Fibroblast of lung (primary cell): ENCODE measurements at regions not wholly inside any gene's neighbourhood (a gene's known extent, or its start where the extent isn't known, plus 50 kb on each side); places are given as distances from the start of the nearest gene placed in this dataset.

Experiments used
- DNase-seq, 2 donors: peaks; one replicate each; pipeline versions ENCODE4 v3.0.0 to v3.0.0-alpha.2; 2010; ENCODE audit warnings: low read depth in 2 of 2
- H2AFZ ChIP-seq: 2 replicates; pipeline ENCODE4 v1.5.1; 2012; ENCODE audit warnings: low read length, control low read depth, inconsistent platforms
- H3K27ac ChIP-seq: 2 replicates; pipeline ENCODE4 v1.5.1; 2011; ENCODE audit warnings: low read length, control low read depth; ENCODE audit not compliant: insufficient read depth
- H3K27me3 ChIP-seq: 2 replicates; pipeline ENCODE4 v1.5.1; 2011; ENCODE audit warnings: mild to moderate bottlenecking, low read length; ENCODE audit not compliant: control insufficient read depth, insufficient read depth
- H3K36me3 ChIP-seq: 2 replicates; pipeline ENCODE4 v1.5.1; 2011; ENCODE audit warnings: low read length; ENCODE audit not compliant: control insufficient read depth, insufficient read depth
- H3K4me1 ChIP-seq: 2 replicates; pipeline ENCODE4 v1.5.1; 2011; ENCODE audit warnings: low read length; ENCODE audit not compliant: control insufficient read depth, insufficient read depth; ENCODE audit errors: extremely low read depth
- H3K4me2 ChIP-seq: 2 replicates; pipeline ENCODE4 v1.5.1; 2011; ENCODE audit warnings: low read length, control low read depth; ENCODE audit not compliant: insufficient read depth; ENCODE audit errors: extremely low read depth
- H3K4me3 ChIP-seq, 4 experiments: fragments of 200-600 bp in 1 of 4; sonication (generic) in 1 of 4; replicated peaks in 1 of 4; 2 replicates each; pipeline ENCODE4 v1.5.1; 2011 to 2016; ENCODE audit warnings: low read length in 4 of 4, low read depth in 3 of 4, mild to moderate bottlenecking in 3 of 4, control low read depth in 2 of 4, inconsistent platforms in 1 of 4, mixed read lengths in 1 of 4; ENCODE audit not compliant: insufficient read depth in 1 of 4; ENCODE audit errors: control extremely low read depth in 1 of 4
- H3K79me2 ChIP-seq: 2 replicates; pipeline ENCODE4 v1.5.1; 2012; ENCODE audit warnings: mild to moderate bottlenecking, low read length, inconsistent platforms; ENCODE audit not compliant: control insufficient read depth, insufficient read depth
- H3K9ac ChIP-seq: 2 replicates; pipeline ENCODE4 v1.5.1; 2011; ENCODE audit warnings: mild to moderate bottlenecking, low read length, control low read depth; ENCODE audit not compliant: insufficient read depth
- H3K9me3 ChIP-seq: 2 replicates; pipeline ENCODE4 v1.5.1; 2012; ENCODE audit warnings: low read depth, low read length; ENCODE audit not compliant: control insufficient read depth, insufficient read depth
- H4K20me1 ChIP-seq: 2 replicates; pipeline ENCODE4 v1.5.1; 2011; ENCODE audit warnings: low read length; ENCODE audit not compliant: control insufficient read depth, insufficient read depth; ENCODE audit errors: extremely low read depth
- CTCF ChIP-seq, 2 donors: IDR thresholded peaks in 1 of 2; conservative IDR thresholded peaks in 1 of 2; 1 replicate in 1 of 2; 2 replicates in 1 of 2; pipeline ENCODE4 v1.5.1; 2011 to 2012; ENCODE audit warnings: low read length in 2 of 2, control low read depth in 1 of 2, inconsistent platforms in 1 of 2, low read depth in 1 of 2, mild to moderate bottlenecking in 1 of 2
- EZH2 ChIP-seq: IDR thresholded peaks from 2 replicates; pipeline ENCODE4 v1.5.1; 2012; ENCODE audit warnings: low read length, control low read depth, mild to moderate bottlenecking; ENCODE audit errors: missing control alignments

DNA sequence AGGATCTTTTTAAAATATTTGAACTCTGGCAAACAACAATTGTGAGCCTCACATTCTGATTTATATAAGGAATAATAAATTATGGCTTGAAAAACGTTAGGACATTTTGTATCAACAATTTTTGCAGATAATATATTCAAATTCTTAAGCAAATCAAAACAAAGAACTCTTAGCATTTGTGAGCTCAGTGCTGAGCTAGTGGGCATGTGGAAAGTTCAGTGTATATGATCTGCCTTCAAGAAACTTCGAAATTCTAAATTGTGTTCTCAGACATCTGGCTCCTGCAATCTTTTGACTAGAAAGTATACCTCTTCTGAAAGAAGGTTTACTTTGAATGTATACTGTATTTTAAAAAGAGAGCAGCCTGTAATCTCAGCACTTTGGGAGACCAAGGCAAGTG is 122.3 kb upstream of the NEIL3 start:
- Histone ChIP-seq H3K4me1 (peaks cover 6% of the 10 kb centered on the region), H3K9ac (no peak overlapping the region), H3K9me3 (no peaks in the 10 kb centered on the region), H2AFZ (no peak overlapping the region), H3K4me2 (no peak overlapping the region), H3K79me2 (no peaks in the 10 kb centered on the region), H3K27me3 (no peaks in the 10 kb centered on the region), H3K4me3 (no peak overlapping the region), H4K20me1 (no peaks in the 10 kb centered on the region), H3K27ac (no peak overlapping the region), H3K36me3 (no peaks in the 10 kb centered on the region)
- peak in 1 of 2 donors; percentile 67 for DNase-seq
- no peak for TF ChIP-seq CTCF (conservative IDR thresholded peaks at IDR 0.05 in 1 of 2, IDR thresholded peaks at IDR 0.05 in 1 of 2; ENCODE audit: low read depth in 1 of 2, low read length in 2 of 2)
- no peak for TF ChIP-seq EZH2

DNA sequence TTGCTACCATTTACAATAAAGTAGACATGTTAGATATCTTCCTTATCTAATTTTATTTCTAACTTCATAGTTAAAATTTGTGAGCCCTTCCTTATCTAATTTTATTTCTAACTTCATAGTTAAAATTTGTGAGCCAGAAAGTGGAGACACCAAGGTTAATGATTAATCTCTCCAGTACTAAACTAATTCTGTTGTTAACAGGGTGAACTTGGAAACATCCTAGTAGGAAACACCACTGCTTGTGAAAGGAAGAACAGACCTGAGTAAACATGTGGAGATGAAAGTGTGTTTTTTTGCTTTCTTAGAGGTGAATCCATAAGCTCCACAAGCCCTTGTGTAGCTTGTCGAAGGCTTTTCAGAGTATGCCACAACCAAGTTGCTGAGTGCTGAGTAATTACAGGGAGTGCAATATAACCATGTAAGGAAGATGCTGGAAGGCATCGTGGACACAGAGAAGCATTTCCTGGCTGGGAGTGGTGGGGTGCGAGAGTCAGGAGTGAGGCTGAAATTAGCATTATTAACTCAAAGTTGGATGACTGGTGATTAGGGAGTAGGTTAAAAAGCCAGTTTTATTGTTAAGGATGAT is 118.6 kb upstream of the NEIL3 start:
- Histone ChIP-seq H3K27ac (no peak overlapping the region), H3K9me3 (no peaks in the 10 kb centered on the region), H3K36me3 (no peaks in the 10 kb centered on the region), H2AFZ (peak overlapping the region; percentile 87), H3K4me2 (no peak overlapping the region), H3K4me3 (no peak overlapping the region), H3K27me3 (no peaks in the 10 kb centered on the region), H3K79me2 (no peaks in the 10 kb centered on the region), H4K20me1 (no peaks in the 10 kb centered on the region), H3K4me1 (peaks cover 3% of the 10 kb centered on the region), H3K9ac (peak overlapping the region; percentile 11)
- TF ChIP-seq CTCF (conservative IDR thresholded peaks at IDR 0.05 in 1 of 2, IDR thresholded peaks at IDR 0.05 in 1 of 2; ENCODE audit: low read depth in 1 of 2, low read length in 2 of 2) (no peak), EZH2 (no peak)
- peak in 1 of 2 donors; percentile 82 for DNase-seq

- Histone ChIP-seq H3K4me1 (peaks cover 3% of the 10 kb centered on the region), H3K4me3 (no peak overlapping the region), H3K27ac (no peak overlapping the region), H4K20me1 (no peaks in the 10 kb centered on the region), H3K4me2 (no peak overlapping the region), H3K36me3 (no peaks in the 10 kb centered on the region), H3K79me2 (no peaks in the 10 kb centered on the region), H3K9ac (no peak overlapping the region), H3K27me3 (no peaks in the 10 kb centered on the region), H2AFZ (peak overlapping the region; percentile 87), H3K9me3 (no peaks in the 10 kb centered on the region)
- TF ChIP-seq EZH2 (no peak), CTCF (conservative IDR thresholded peaks at IDR 0.05 in 1 of 2, IDR thresholded peaks at IDR 0.05 in 1 of 2; ENCODE audit: low read depth in 1 of 2, low read length in 2 of 2) (no peak)
- DNase-seq: no peak
These were observed 118.1 kb upstream of the NEIL3 start for GRCh38 chr4:177191586-177191985.
